K562 (cell line): ENCODE measurements at regions not wholly inside any gene's neighbourhood (a gene's known extent, or its start where the extent isn't known, plus 50 kb on each side); places are given as distances from the start of the nearest gene placed in this dataset.

Experiments
- BRF1 ChIP-seq: IDR thresholded peaks from 3 replicates; pipeline ENCODE4 v1.6.1; 2011; ENCODE audit warnings: borderline replicate concordance, mild to moderate bottlenecking; ENCODE audit not compliant: insufficient read length; ENCODE audit errors: extremely low read depth
- GABPB2 ChIP-seq: fragments of 250-450 bp; sonication (Bioruptor Pico); conservative IDR thresholded peaks from 2 replicates; pipeline ENCODE4 v1.5.1; 2021; ENCODE audit warnings: mild to moderate bottlenecking
- NR4A1 ChIP-seq, 2 experiments: fragments of 250-450 bp in 1 of 2; fragments of 450-650 bp in 1 of 2; sonication (Bioruptor Pico) in 1 of 2; IDR thresholded peaks; 2 replicates each; pipeline versions ENCODE4 v1.4.0 to v1.6.1; 2016 to 2020; ENCODE audit warnings: mild to moderate bottlenecking in 2 of 2, missing compliant biosample characterization in 1 of 2, missing genetic modification characterization in 1 of 2, moderate library complexity in 1 of 2
- SAFB2 ChIP-seq: fragments of 200-400 bp; formaldehyde crosslinking; IDR thresholded peaks from 2 replicates; pipeline ENCODE4 v1.6.1; 2018; ENCODE audit warnings: borderline replicate concordance, low read length, low read depth, moderate library complexity; ENCODE audit not compliant: severe bottlenecking
- ZNF512 ChIP-seq: IDR thresholded peaks from 2 replicates; pipeline ENCODE4 v1.6.1; 2016; ENCODE audit warnings: missing genetic modification characterization, missing compliant biosample characterization
- ZNF518B ChIP-seq: fragments of 250-450 bp; sonication (Bioruptor Pico); IDR thresholded peaks from 2 replicates; pipeline ENCODE4 v1.5.0; 2021; ENCODE audit warnings: mild to moderate bottlenecking, moderate library complexity

- TF ChIP-seq ZNF512 (tag) (no peak), BRF1 (no peak), ZNF518B (no peak), GABPB2 (CRISPR knock-in tag) (no peak), SAFB2 (no peak), NR4A1 (CRISPR knock-in tag; IDR thresholded peaks at IDR 0.05) (no peak), NR4A1 (tag; IDR thresholded peaks at IDR 0.05) (no peak)
Measured at GRCh38 chr2:209147981-209148380, 275.9 kb upstream of the MAP2 start (continued).
